WTC11 (cell line): ENCODE measurements at regions not wholly inside any gene's neighbourhood (a gene's known extent, or its start where the extent isn't known, plus 50 kb on each side); places are given as distances from the start of the nearest gene placed in this dataset.

Source experiments
- ATAC-seq: fragments of 200-7000 bp; cut with Tn5 transposase; 2 replicates; pipeline ENCODE4 v1.10.0; 2021; ENCODE audit warnings: mild to moderate bottlenecking, moderate library complexity
- CTCF ChIA-PET: fragments of 300-600 bp; sonication (Branson Sonifier 250); formaldehyde crosslinking; loops from one replicate; lab custom pipeline; 2021; ENCODE audit warnings: antibody characterized with exemption; lab: Charles Lee
- POLR2A ChIA-PET: fragments of 350-600 bp; sonication (Branson Sonifier 250); formaldehyde crosslinking; loops from one replicate; lab custom pipeline; 2021; ENCODE audit warnings: antibody characterized with exemption; lab: Charles Lee
- DNase-seq: peaks from one replicate; pipeline ENCODE4 v3.0.0; 2021; ENCODE audit warnings: low spot score
- H3K27ac Mint-ChIP-seq: 2 replicates; pipeline ENCODE4 v1.8.0; 2021; ENCODE audit warnings: mixed read lengths
- H3K27me3 Mint-ChIP-seq: 2 replicates; pipeline ENCODE4 v1.8.0; 2021; ENCODE audit warnings: low read depth, mild to moderate bottlenecking, moderate library complexity, mixed read lengths
- H3K36me3 Mint-ChIP-seq: 2 replicates; pipeline ENCODE4 v1.8.0; 2021; ENCODE audit warnings: mixed read lengths
- H3K4me1 Mint-ChIP-seq: 2 replicates; pipeline ENCODE4 v1.8.0; 2022; ENCODE audit warnings: mixed read lengths
- H3K4me3 Mint-ChIP-seq: 2 replicates; pipeline ENCODE4 v1.8.0; 2021; ENCODE audit warnings: mild to moderate bottlenecking, moderate library complexity, mixed read lengths
- H3K9me3 Mint-ChIP-seq: 2 replicates; pipeline ENCODE4 v1.8.0; 2021; ENCODE audit warnings: mixed read lengths
- CBFB ChIP-seq: sonication (generic); formaldehyde crosslinking; IDR thresholded peaks from 2 replicates; pipeline ENCODE4 v1.8.1; 2022; ENCODE audit warnings: mild to moderate bottlenecking, low read depth, missing genetic modification reagents
- CREB1 ChIP-seq: sonication (generic); formaldehyde crosslinking; IDR thresholded peaks from 2 replicates; pipeline ENCODE4 v1.8.0; 2023; ENCODE audit warnings: mild to moderate bottlenecking, missing genetic modification reagents
- E2F5 ChIP-seq: sonication (generic); formaldehyde crosslinking; IDR thresholded peaks from 2 replicates; pipeline ENCODE4 v1.8.1; 2022; ENCODE audit warnings: mild to moderate bottlenecking, moderate library complexity, missing genetic modification reagents
- GRHL2 ChIP-seq: fragments of 250-450 bp; sonication (Bioruptor Pico); IDR thresholded peaks from 2 replicates; pipeline ENCODE4 v1.8.0; 2022; ENCODE audit warnings: mild to moderate bottlenecking, moderate library complexity; ENCODE audit not compliant: insufficient replicate concordance, severe bottlenecking
- HMGA2 ChIP-seq: fragments of 250-450 bp; sonication (Bioruptor Pico); IDR thresholded peaks from 2 replicates; pipeline ENCODE4 v1.4.0; 2021; ENCODE audit warnings: mild to moderate bottlenecking, moderate library complexity
- IRF2 ChIP-seq: sonication (generic); formaldehyde crosslinking; IDR thresholded peaks from 2 replicates; pipeline ENCODE4 v1.8.0; 2022; ENCODE audit warnings: low read depth, missing genetic modification reagents, borderline replicate concordance
- JAZF1 ChIP-seq: fragments of 250-450 bp; sonication (Bioruptor Pico); IDR thresholded peaks from 2 replicates; pipeline ENCODE4 v1.9.0; 2021; ENCODE audit warnings: moderate library complexity, mild to moderate bottlenecking, inconsistent platforms
- MXD4 ChIP-seq: fragments of 250-450 bp; sonication (Bioruptor Pico); IDR thresholded peaks from 2 replicates; pipeline ENCODE4 v1.8.0; 2021; ENCODE audit warnings: mild to moderate bottlenecking, moderate library complexity, borderline replicate concordance
- MYBL2 ChIP-seq: sonication (generic); formaldehyde crosslinking; IDR thresholded peaks from 2 replicates; pipeline ENCODE4 v1.8.1; 2023; ENCODE audit warnings: mild to moderate bottlenecking, moderate library complexity, missing genetic modification reagents
- NFE2L1 ChIP-seq: sonication (generic); formaldehyde crosslinking; IDR thresholded peaks from 2 replicates; pipeline ENCODE4 v1.8.1; 2023; ENCODE audit warnings: missing genetic modification reagents
- SP1 ChIP-seq: sonication (generic); formaldehyde crosslinking; conservative IDR thresholded peaks from 2 replicates; pipeline ENCODE4 v1.8.1; 2022; ENCODE audit warnings: missing genetic modification reagents
- STAT6 ChIP-seq: sonication (generic); formaldehyde crosslinking; conservative IDR thresholded peaks from 2 replicates; pipeline ENCODE4 v1.8.1; 2023; ENCODE audit warnings: mild to moderate bottlenecking, low read depth, missing genetic modification reagents, moderate library complexity
- ZNF138 ChIP-seq: sonication (generic); formaldehyde crosslinking; conservative IDR thresholded peaks from 2 replicates; pipeline ENCODE4 v1.8.1; 2022; ENCODE audit warnings: mild to moderate bottlenecking, moderate library complexity, missing genetic modification reagents
- ZNF232 ChIP-seq: sonication (generic); formaldehyde crosslinking; IDR thresholded peaks from 2 replicates; pipeline ENCODE4 v1.8.0; 2022; ENCODE audit warnings: mild to moderate bottlenecking, missing genetic modification reagents
- ZNF263 ChIP-seq: sonication (generic); formaldehyde crosslinking; IDR thresholded peaks from 2 replicates; pipeline ENCODE4 v1.8.1; 2022; ENCODE audit warnings: low read depth, mild to moderate bottlenecking, moderate library complexity, missing genetic modification reagents
- ZNF396 ChIP-seq: fragments of 250-450 bp; sonication (Bioruptor Pico); IDR thresholded peaks from 2 replicates; pipeline ENCODE4 v1.8.0; 2021; ENCODE audit warnings: mild to moderate bottlenecking, moderate library complexity, borderline replicate concordance
- ZNF416 ChIP-seq: fragments of 250-450 bp; sonication (Bioruptor Pico); IDR thresholded peaks from 2 replicates; pipeline ENCODE4 v1.9.0; 2021; ENCODE audit warnings: mild to moderate bottlenecking, inconsistent platforms
- ZNF425 ChIP-seq: fragments of 250-450 bp; sonication (Bioruptor Pico); conservative IDR thresholded peaks from 2 replicates; pipeline ENCODE4 v1.9.0; 2021; ENCODE audit warnings: mild to moderate bottlenecking
- ZNF532 ChIP-seq: fragments of 250-450 bp; sonication (Bioruptor Pico); IDR thresholded peaks from 2 replicates; pipeline ENCODE4 v1.9.0; 2021; ENCODE audit warnings: mild to moderate bottlenecking, borderline replicate concordance
- TF ChIP-seq, protein P1 (sequence below): sonication (generic); formaldehyde crosslinking; IDR thresholded peaks from 2 replicates; pipeline ENCODE4 v1.8.1; 2022; ENCODE audit warnings: low read depth, missing genetic modification reagents, borderline replicate concordance
- TF ChIP-seq, protein P2 (sequence below): fragments of 250-450 bp; sonication (Bioruptor Pico); IDR thresholded peaks from 2 replicates; pipeline ENCODE4 v1.8.0; 2021; ENCODE audit warnings: mild to moderate bottlenecking
- TF ChIP-seq, protein P3 (sequence below): fragments of 250-450 bp; sonication (Bioruptor Pico); IDR thresholded peaks from 2 replicates; pipeline ENCODE4 v1.9.0; 2021; ENCODE audit warnings: mild to moderate bottlenecking

GRCh38 chr10:78146200-78146599 lies 112.5 kb downstream of the RPS24 start:
- no peaks in the 10 kb centered on the region for H3K36me3 Mint-ChIP-seq
- ATAC-seq (no peak), DNase-seq (no peak)
- ChIA-PET POLR2A (no interaction called here), CTCF (no interaction called here)
- TF ChIP-seq CREB1 (CRISPR knock-in tag) (no peak), ZNF425 (CRISPR knock-in tag) (no peak), NFE2L1 (no peak), ZNF138 (CRISPR knock-in tag) (no peak), ZNF532 (no peak), ZNF232 (CRISPR knock-in tag) (no peak), HMGA2 (CRISPR knock-in tag) (no peak), JAZF1 (CRISPR knock-in tag) (no peak), MYBL2 (no peak), ZNF416 (no peak), ZNF263 (CRISPR knock-in tag) (no peak), MXD4 (no peak)
- TF ChIP-seq, protein P1, sequence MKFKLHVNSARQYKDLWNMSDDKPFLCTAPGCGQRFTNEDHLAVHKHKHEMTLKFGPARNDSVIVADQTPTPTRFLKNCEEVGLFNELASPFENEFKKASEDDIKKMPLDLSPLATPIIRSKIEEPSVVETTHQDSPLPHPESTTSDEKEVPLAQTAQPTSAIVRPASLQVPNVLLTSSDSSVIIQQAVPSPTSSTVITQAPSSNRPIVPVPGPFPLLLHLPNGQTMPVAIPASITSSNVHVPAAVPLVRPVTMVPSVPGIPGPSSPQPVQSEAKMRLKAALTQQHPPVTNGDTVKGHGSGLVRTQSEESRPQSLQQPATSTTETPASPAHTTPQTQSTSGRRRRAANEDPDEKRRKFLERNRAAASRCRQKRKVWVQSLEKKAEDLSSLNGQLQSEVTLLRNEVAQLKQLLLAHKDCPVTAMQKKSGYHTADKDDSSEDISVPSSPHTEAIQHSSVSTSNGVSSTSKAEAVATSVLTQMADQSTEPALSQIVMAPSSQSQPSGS (CRISPR knock-in tag): no peak
- TF ChIP-seq, protein P2, sequence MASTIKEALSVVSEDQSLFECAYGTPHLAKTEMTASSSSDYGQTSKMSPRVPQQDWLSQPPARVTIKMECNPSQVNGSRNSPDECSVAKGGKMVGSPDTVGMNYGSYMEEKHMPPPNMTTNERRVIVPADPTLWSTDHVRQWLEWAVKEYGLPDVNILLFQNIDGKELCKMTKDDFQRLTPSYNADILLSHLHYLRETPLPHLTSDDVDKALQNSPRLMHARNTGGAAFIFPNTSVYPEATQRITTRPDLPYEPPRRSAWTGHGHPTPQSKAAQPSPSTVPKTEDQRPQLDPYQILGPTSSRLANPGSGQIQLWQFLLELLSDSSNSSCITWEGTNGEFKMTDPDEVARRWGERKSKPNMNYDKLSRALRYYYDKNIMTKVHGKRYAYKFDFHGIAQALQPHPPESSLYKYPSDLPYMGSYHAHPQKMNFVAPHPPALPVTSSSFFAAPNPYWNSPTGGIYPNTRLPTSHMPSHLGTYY (CRISPR knock-in tag): no peak
- TF ChIP-seq, protein P3, sequence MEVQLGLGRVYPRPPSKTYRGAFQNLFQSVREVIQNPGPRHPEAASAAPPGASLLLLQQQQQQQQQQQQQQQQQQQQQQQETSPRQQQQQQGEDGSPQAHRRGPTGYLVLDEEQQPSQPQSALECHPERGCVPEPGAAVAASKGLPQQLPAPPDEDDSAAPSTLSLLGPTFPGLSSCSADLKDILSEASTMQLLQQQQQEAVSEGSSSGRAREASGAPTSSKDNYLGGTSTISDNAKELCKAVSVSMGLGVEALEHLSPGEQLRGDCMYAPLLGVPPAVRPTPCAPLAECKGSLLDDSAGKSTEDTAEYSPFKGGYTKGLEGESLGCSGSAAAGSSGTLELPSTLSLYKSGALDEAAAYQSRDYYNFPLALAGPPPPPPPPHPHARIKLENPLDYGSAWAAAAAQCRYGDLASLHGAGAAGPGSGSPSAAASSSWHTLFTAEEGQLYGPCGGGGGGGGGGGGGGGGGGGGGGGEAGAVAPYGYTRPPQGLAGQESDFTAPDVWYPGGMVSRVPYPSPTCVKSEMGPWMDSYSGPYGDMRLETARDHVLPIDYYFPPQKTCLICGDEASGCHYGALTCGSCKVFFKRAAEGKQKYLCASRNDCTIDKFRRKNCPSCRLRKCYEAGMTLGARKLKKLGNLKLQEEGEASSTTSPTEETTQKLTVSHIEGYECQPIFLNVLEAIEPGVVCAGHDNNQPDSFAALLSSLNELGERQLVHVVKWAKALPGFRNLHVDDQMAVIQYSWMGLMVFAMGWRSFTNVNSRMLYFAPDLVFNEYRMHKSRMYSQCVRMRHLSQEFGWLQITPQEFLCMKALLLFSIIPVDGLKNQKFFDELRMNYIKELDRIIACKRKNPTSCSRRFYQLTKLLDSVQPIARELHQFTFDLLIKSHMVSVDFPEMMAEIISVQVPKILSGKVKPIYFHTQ: no peak
- peaks cover 18% of the 10 kb centered on the region for H3K27me3 Mint-ChIP-seq
- H3K9me3 Mint-ChIP-seq: peaks cover 40% of the 10 kb centered on the region
- no peak overlapping the region for H3K4me3 Mint-ChIP-seq
- no peak overlapping the region for H3K27ac Mint-ChIP-seq
- no peaks in the 10 kb centered on the region for H3K4me1 Mint-ChIP-seq

GRCh38 chr10:78147202-78147601 lies 113.5 kb downstream of the RPS24 start:
- ATAC-seq (no peak), DNase-seq (no peak)
- CTCF ChIA-PET: no interaction called here
- POLR2A ChIA-PET: no interaction called here
- Mint-ChIP-seq H3K4me1 (no peaks in the 10 kb centered on the region), H3K36me3 (no peaks in the 10 kb centered on the region), H3K27ac (no peak overlapping the region), H3K4me3 (no peak overlapping the region), H3K27me3 (peaks cover 11% of the 10 kb centered on the region), H3K9me3 (peaks cover 32% of the 10 kb centered on the region)
- TF ChIP-seq IRF2 (no peak), E2F5 (no peak), CBFB (CRISPR knock-in tag) (no peak), ZNF396 (CRISPR knock-in tag) (no peak), STAT6 (CRISPR knock-in tag) (no peak), GRHL2 (no peak), SP1 (no peak), HMGA2 (CRISPR knock-in tag) (no peak)
